ENCODE measurements at regions not wholly inside any gene's neighbourhood (a gene's known extent, or its start where the extent isn't known, plus 50 kb on each side); places are given as distances from the start of the nearest gene placed in this dataset.

- no peak for DNase-seq
Measured at GRCh38 chr18:25710981-25711380, 359.0 kb upstream of the ZNF521 start.

DNA sequence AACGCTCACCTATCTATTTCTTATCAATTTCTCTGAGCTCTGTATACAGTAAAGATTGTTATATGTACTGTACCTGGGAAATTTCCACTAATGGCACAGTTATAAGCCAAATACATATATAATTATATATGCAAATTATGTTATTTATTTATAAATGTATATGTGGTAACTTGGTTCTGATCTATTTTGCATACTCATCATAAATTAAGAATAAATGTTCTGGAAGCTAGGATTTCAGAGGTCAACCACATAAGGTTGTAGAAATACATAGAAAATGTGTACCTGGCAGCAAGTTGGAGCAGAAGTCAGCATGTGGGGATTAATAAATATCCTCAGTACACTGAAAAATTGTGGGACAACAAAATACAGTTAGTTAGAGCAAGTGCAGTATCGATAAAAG lies 353.7 kb upstream of the ZNF521 start:
- no peak for DNase-seq

DNA sequence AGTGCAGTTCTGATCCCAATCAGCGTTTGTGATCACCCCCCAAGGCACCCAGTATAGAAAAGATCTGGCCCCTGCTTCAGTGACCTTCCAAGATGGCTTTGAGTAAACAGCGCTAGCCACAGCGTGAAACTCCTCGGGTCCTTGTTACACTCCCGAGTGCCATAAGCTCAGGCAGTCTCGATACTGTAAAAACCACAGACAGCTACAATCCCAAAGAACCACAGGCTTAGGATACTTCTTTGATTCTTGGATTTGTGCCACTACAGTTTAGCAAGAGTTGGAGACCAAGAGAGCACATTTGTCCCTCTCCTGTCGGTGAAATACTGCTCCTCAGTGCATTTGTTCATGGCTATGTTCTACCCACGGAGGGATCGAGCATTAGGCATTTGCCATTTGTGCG lies 352.5 kb upstream of the ZNF521 start:
- DNase-seq: no peak

- DNase-seq: no peak
Measured at GRCh38 chr18:25704071-25704470, 352.1 kb upstream of the ZNF521 start.

DNA sequence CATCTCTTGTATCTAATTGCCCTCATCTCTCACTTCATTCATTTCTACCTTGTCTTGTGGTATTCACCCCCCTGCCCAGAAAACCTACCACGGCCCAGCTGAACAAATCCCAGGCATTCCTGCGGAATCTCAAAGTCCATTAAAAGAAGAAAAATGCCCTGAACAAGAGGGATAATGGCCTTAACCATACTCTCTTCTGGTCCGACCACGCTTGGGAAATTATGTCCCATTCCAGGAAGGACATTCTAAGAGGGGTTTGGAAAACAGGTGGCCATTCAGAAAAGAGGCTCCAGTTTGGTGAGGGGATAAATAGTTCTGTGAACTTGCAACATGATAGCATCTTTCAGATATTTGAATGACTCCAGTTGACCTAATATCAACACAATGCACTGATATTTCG lies 349.9 kb upstream of the ZNF521 start:
- DNase-seq: no peak

DNA sequence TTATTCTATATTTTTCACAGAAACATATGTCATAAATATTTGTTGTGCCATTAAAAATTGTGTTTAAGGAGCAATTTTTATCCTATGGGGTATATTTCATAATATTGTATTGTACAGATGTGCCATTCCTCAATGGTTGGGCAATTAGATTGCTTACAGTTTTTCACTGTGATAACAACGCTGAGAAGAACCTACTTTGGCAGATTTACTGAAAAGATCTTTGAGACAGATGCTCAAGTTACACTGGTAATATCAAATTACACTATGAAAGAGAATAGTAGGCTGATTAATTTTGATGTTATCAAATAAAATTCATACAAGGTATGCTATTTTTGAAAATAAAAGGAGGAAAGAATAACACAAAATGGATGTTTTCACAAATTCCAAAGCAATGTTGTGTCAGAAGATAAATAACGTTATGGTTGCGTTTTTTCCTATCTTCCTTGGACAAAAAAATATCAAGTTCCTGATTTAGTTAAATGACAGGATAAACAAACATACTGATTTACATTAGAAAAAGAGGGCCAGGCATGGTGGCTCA lies 335.1 kb upstream of the ZNF521 start:
- DNase-seq: no peak

GRCh38 chr18:25685088-25685487 lies 333.1 kb upstream of the ZNF521 start:
- DNase-seq: no peak

- no peak for DNase-seq
Measured at GRCh38 chr18:25679491-25679890, 327.5 kb upstream of the ZNF521 start.

DNA sequence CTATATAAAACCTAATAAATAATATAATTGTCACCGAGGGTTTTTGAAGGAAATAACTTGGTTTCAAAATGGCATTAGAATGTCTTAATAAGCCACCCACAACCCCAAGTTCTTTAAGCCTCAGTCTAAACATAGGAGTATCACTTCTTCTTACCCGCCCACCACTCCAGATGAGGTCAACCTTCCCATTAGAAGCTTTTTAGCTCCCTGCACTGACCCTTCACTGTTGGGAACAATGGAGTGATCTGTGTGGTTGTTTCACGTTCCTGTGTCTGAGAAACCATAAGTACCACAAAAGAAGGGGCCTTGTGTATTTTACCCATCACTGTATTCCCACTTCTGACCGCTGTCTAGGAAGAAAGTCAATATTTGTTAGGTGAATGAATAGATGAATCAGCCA lies 326.3 kb upstream of the ZNF521 start:
- DNase-seq: no peak

DNA sequence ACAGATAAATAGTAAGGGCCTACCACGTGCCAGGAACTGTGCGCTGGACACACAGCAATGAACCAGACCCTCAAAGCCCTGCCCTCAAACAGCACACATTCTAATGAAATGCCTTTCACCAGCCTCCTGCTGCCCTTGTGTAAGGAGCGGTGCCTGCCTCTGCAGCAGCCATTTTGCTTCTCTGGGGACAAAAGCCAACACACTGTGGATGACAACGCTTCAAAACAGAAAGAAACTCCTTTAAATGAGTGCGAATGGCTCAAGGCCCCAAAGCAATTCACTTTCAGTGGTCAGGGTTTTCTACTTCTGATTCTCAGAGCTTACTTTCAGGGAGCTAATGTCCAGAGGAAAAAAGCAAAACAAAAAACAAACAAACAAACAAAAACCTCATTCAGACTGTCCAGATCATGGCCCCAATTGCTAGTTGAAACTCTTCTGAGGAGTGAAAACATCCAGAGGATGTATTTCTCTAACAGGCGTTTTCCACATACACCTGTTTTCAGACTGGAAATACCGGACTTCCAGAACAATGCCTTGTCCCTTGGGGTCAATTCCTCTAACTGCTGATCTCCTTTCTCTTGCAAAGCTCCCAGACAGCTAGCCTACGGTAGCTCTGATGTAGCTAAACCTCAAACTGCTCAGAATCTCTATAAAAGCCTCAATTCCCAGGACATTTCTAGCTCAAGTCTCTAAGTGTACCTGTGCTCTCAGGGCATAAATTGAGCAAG lies 323.3 kb upstream of the ZNF521 start:
- DNase-seq: no peak

DNA sequence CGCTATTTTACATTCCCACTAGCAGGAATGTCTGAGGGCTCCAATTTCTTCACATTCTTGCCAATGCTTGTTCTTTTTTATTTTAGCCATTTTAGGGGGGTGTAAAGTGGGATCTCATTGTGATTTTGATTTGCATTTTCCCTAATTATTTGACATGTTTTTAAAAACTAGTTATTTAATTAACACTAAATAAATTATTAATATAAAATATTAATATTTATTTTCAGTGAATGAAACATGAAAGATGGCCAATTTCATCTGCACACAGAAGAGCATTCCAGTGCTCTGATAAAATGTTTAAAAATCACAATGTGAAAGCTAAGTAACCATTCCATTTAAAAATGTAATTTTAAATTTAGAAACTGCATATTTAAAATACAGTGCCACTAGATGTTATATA lies 322.2 kb upstream of the ZNF521 start:
- no peak for DNase-seq

- DNase-seq: no peak
Measured at GRCh38 chr18:25672490-25672889, 320.5 kb upstream of the ZNF521 start.

- DNase-seq: no peak
Measured at GRCh38 chr18:25669741-25670140, 317.8 kb upstream of the ZNF521 start.

- DNase-seq: no peak
Measured at GRCh38 chr18:25662272-25662671, 310.3 kb upstream of the ZNF521 start.

DNA sequence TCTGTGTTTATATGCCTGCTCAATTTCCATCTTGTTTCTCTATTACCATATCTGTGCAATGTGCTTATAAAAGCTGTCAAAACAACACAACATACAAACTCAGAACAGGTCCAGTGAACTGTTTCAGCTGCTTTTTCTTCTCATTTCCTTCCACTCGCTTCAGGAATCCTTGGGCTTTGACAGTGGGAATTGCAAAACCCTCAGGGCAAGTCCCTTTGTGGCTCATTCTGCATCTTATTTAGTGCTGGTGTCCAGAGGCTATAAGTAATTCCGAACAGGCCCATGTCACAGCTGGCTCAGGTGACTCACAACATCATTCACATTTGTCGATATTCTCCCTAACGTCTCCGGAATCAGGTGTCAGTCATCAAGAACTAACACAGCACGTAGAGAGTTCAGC lies 309.9 kb upstream of the ZNF521 start:
- no peak for DNase-seq

DNA sequence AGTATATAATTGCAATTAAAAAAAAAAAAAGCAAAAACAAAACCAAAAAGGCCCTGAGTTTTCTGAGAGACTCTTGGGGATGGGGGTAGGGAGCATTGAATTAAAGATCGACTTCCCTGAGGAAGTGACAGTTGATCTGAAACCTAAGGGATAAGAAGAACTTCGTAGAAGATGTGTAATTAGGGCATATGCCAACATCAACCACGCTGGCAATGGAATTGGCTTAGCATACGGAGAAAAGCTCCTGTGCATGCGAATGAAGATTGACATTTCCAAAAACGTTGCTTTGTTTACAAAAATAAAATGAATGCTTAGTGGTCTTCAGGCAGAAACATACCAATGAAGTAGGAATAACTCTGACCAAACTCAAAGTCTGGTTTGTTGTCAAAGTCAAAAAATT lies 307.6 kb upstream of the ZNF521 start:
- no peak for DNase-seq

DNA sequence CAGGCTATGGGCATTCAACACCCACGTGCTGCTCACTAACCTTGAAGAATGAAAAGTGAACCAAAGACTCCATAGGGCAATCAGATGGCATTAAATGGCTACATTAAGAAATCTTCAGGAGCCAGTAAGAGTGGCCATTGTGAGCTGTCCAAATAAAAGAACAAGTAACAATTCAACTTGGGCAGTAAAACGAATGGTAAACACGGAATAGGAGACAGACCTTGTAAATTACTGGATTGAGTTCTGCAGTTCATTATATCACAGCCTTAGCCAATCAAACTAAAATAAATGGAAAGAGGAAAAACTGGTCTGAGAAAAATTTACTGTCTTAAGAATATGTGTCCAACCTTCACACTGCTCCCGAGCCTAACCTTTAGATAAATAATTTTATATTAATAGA lies 306.5 kb upstream of the ZNF521 start:
- DNase-seq: no peak

DNA sequence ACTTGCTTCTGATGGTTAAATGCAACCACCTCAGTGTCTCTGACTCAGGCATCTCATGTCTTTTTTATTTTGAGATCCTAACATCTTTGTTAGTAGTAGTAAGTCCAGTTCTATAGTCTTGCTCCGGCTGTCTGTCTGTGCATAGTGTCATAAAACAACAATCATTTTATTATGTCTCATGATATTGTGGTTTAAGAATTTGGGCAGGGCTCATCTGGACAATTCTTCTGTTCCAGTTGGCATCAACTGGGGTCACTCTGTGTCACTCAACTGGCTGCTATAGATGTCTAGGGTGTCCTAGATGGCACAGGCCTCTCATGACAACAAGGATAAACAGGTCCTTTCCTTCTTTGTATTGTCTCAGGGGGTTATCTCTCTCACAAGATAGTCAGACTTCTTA lies 299.6 kb upstream of the ZNF521 start:
- DNase-seq: no peak

DNA sequence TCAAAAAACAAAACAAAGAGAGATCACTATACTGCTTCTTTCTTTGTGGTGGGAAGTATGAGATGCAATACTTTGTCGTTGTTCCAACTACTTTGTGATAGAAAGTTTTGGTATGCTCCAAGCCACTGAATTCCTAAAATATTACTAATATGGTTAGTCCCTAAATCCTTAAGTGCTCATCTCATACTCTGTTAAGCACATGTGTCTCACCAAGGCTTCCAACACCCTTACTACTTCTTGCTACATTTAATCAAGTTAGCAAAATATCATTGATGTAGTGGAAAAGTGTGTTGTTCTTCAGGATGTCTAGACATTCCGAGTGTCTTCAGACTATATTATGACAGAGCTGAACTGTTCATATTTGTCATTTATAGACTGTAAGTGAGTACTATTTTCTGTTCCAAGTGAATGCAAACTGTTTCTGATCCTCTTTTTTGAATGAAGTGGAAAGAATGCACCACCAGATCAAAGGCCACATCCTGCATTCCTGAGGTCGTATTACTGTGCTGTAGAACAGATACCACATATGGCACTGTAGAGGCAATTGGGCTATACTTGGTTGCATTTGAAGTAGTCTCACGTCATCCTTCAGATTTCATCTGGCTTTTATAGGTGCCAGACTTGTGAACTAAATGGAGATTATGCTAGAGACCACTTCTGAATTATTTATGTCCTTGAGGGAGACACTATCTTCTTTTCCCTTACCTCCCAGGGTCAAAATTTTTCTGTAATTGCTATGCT lies 298.4 kb upstream of the ZNF521 start:
- DNase-seq: no peak

DNA sequence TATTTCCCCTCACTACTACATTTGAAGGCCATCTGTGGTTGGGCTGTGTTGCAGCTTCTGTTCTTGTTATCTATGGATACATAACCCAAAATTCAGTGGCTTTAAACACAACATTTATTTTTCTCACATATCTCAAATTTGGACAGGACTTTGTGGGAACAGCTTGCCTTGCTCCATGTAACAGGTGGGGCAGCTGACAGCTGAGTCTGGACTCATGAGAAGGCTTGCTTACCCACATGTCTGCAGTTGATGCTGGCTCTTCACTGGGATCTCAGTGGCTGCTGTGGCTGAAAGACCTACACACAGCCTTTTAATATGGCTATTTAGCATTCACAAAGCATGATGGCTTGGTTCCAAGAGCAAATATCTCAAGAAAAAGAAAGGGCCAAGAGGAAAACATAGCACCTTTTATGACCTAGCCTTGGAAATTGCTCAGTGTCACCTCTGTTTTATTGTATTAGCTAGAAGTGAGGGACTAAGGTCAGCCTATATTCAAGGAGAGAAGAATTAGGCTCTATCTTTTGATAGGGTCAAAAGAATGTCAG lies 296.8 kb upstream of the ZNF521 start:
- no peak for DNase-seq

DNA sequence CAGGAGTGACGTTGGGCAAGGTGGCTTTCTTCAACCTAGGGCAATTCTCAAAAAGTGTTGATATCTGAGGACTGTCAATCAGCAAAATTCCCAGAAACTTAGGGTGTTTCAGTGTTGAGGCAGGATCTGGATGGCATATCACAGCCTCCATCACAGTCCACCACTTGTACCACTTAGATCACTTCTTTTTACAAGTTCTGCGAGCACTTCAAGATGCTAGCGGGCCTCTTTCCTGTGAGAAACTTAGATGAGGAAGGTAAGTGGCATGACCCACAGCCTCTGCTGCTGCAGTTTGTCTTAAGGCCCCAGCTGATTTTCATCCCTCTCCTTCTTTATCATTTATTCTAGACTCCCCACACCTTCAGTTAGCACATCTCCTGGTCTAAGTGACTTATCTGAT lies 295.4 kb upstream of the ZNF521 start:
- DNase-seq: no peak

DNA sequence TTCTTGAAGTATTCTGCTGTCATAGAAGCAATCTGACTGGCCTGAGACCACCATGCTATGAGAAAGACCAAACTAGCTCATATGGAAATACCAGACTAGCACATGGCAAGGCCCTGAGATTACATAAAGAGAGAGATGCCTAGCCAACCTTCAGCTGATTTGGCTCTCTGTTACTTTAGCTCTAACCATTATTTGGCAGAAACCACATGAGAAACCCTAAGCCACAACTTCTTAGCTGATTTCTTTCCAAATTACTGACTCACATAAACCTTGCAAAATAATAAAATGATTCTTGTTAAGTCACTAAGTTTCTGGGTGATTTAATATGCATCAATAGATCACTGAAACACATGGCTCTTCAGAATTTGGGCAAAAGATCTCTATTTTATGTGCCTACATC lies 295.0 kb upstream of the ZNF521 start:
- DNase-seq: no peak

- no peak for DNase-seq
Measured at GRCh38 chr18:25639596-25639995, 287.6 kb upstream of the ZNF521 start.

- no peak for DNase-seq
Measured at GRCh38 chr18:25633563-25633962, 281.6 kb upstream of the ZNF521 start.
